Heart right ventricle (tissue), 16 donors: ENCODE measurements at regions not wholly inside any gene's neighbourhood (a gene's known extent, or its start where the extent isn't known, plus 50 kb on each side); places are given as distances from the start of the nearest gene placed in this dataset.

ENCODE experiments used
- ATAC-seq, 8 donors: fragments of 200-7000 bp; cut with Tn5 transposase; one replicate each; pipeline ENCODE4 v1.9.1; 2020; ENCODE audit warnings: mild to moderate bottlenecking in 8 of 8, moderate library complexity in 8 of 8, moderate number of reproducible peaks in 1 of 8
- DNase-seq, 2 donors: peaks; one replicate each; pipeline ENCODE4 v3.0.0-alpha.2; 2020
- H3K27ac ChIP-seq, 10 donors: fragments of 200-600 bp; sonication (generic) in 2 of 10; one replicate each; pipeline versions ENCODE4 v1.5.0 to v1.8.0; 2020 to 2022; ENCODE audit warnings: mild to moderate bottlenecking in 3 of 10
- H3K27me3 ChIP-seq, 7 donors: fragments of 200-600 bp; one replicate each; pipeline ENCODE4 v1.8.0; 2021 to 2022; ENCODE audit warnings: mild to moderate bottlenecking in 2 of 7
- H3K36me3 ChIP-seq, 9 donors: fragments of 200-600 bp; sonication (generic) in 1 of 9; one replicate each; pipeline versions ENCODE4 v1.5.0 to v1.8.0; 2020 to 2022; ENCODE audit warnings: mild to moderate bottlenecking in 2 of 9
- H3K4me1 ChIP-seq, 9 donors: fragments of 200-600 bp; sonication (generic) in 1 of 9; one replicate each; pipeline versions ENCODE4 v1.5.0 to v1.8.0; 2020 to 2022; ENCODE audit warnings: mild to moderate bottlenecking in 4 of 9
- H3K4me3 ChIP-seq, 10 donors: fragments of 200-600 bp; sonication (generic) in 2 of 10; one replicate each; pipeline versions ENCODE4 v1.5.0 to v1.8.0; 2020 to 2022; ENCODE audit warnings: mild to moderate bottlenecking in 7 of 10, moderate library complexity in 2 of 10
- H3K9me3 ChIP-seq, 11 donors: fragments of 200-600 bp in 10 of 11; sonication (generic) in 2 of 11; one replicate each; pipeline versions ENCODE4 v1.5.0 to v1.8.0; 2013 to 2022; ENCODE audit warnings: mild to moderate bottlenecking in 2 of 11, control low read depth in 1 of 11, moderate library complexity in 1 of 11
- CTCF ChIP-seq, 9 donors: fragments of 200-600 bp; sonication (generic) in 2 of 9; IDR thresholded peaks; one replicate each; pipeline versions ENCODE4 v1.5.0 to v1.8.0; 2021 to 2022; ENCODE audit warnings: antibody characterized with exemption in 9 of 9, mild to moderate bottlenecking in 5 of 9, moderate library complexity in 1 of 9
- WGBS, 2 donors: extraction: QIAGEN DNeasy Blood & Tissue Kit; methylation state at CpG; one replicate each; pipeline ENCODE4 v1.1.7; 2013; ENCODE audit warnings: inconsistent platforms in 1 of 2; 5-methylcytosine and 5-hydroxymethylcytosine counted together
- intact Hi-C, 10 donors: fragments of 100-400 bp; cut with DNase I; formaldehyde crosslinking; loops; one replicate each; pipeline versions ENCODE4 v1.11.1 to v1.14.2; 2022
- donor health status: Arrhythmogenic right ventricular cardiomyopathy.
- donor health status: ischemic (EF 13 %, LVEDD 7.1; RV severe dilation, severe dysfunction).
- donor health status: healthy with polysubstance abuse.
- donor health status: DM: no; HTN: yes; CAD: no.
- donor health status: DM: no; HTN: no; CAD: no.
- donor health status: ischemic (EF 25% LVEDD 6.9; RV normal size, moderate dysfunction).
- donor health status: ischemic (EF 25% LVEDD 5.7; RV mildly dilated, moderate dysfunction).
- donor health status: healthy.
- donor health status: DM: yes; HTN: yes; CAD: no.
- donor health status: Ischemic cardiomyopathy.
- donor health status: ischemic (EF 35%, LVEDD 5.7; RV mildly dilated, moderate dysfunction).
- donor health status: nonischemic (EF 11% LVEDD 7.7; RV severe dilation, severe dysfunction).
- donor health status: DM: yes; HTN: yes; CAD: no.
- donor health status: PGD.
- donor health status: ischemic (EF 29% LVEDD 5.4; RV normal size, mild dysfunction).
- donor health status: nonischemic (EF 23%, LVEDD 6.1; RV moderate dilation, normal function).

GRCh38 chr9:2299156-2299842 is 284.2 kb downstream of the SMARCA2 start:
- no peaks in the 10 kb centered on the region for H3K27me3 ChIP-seq
- H3K9me3 ChIP-seq = peaks cover 0 to 5% (median 0%) of the 10 kb centered on the region in 11 donors
- ATAC-seq = no peak

GRCh38 chr9:2299843-2300205 is 284.7 kb downstream of the SMARCA2 start:
- Histone ChIP-seq H3K36me3 (no peaks in the 10 kb centered on the region), H3K27ac (no peak overlapping the region), H3K9me3 (peaks cover 0 to 5% (median 0%) of the 10 kb centered on the region in 11 donors), H3K27me3 (no peaks in the 10 kb centered on the region), H3K4me3 (no peak overlapping the region), H3K4me1 (no peaks in the 10 kb centered on the region)
- intact Hi-C loops = no loop called here
- no peak for ATAC-seq
- TF ChIP-seq CTCF (IDR thresholded peaks at IDR 0.05) = no peak
- 87 to 94% methylated on average over 4 of the region's 4 CpGs for WGBS, 2 donors
- DNase-seq = no peak

More at GRCh38 chr9:2299156-2299842, 284.2 kb downstream of the SMARCA2 start:
- Histone ChIP-seq H3K4me3 (no peak overlapping the region), H3K27ac (no peak overlapping the region), H3K4me1 (no peaks in the 10 kb centered on the region), H3K36me3 (no peaks in the 10 kb centered on the region)
- intact Hi-C loops = no loop called here
- no peak for DNase-seq
- TF ChIP-seq CTCF (IDR thresholded peaks at IDR 0.05) = no peak
- WGBS, 2 donors = 93 to 97% methylated on average over 5 of the region's 5 CpGs

- no peak overlapping the region for H3K27ac ChIP-seq
- no peak for TF ChIP-seq CTCF (IDR thresholded peaks at IDR 0.05)
- H3K4me1 ChIP-seq = no peaks in the 10 kb centered on the region
- no peak overlapping the region for H3K4me3 ChIP-seq
- no peak for DNase-seq
- peaks cover 0 to 5% (median 0%) of the 10 kb centered on the region in 11 donors for H3K9me3 ChIP-seq
- no peaks in the 10 kb centered on the region for H3K36me3 ChIP-seq
- H3K27me3 ChIP-seq = no peaks in the 10 kb centered on the region
- ATAC-seq = no peak
- intact Hi-C loops = no loop called here
These were observed 285.2 kb downstream of the SMARCA2 start for GRCh38 chr9:2300325-2300724.

- no peak for TF ChIP-seq CTCF (IDR thresholded peaks at IDR 0.05)
- no peak overlapping the region for H3K27ac ChIP-seq
- no peak for DNase-seq
- H3K36me3 ChIP-seq = no peaks in the 10 kb centered on the region
- WGBS, 2 donors = 70% methylated on average over 2 of the region's 2 CpGs
- peaks cover 0 to 5% (median 0%) of the 10 kb centered on the region in 11 donors for H3K9me3 ChIP-seq
- intact Hi-C loops = no loop called here
- H3K4me3 ChIP-seq = no peak overlapping the region
- no peaks in the 10 kb centered on the region for H3K4me1 ChIP-seq
- no peak for ATAC-seq
- no peaks in the 10 kb centered on the region for H3K27me3 ChIP-seq
These were observed 287.5 kb downstream of the SMARCA2 start for GRCh38 chr9:2302606-2303005.
